ENCODE measurements at regions not wholly inside any gene's neighbourhood (a gene's known extent, or its start where the extent isn't known, plus 50 kb on each side); places are given as distances from the start of the nearest gene placed in this dataset.
"Not testable (repeated sequence)": the region's sequence is repeated elsewhere in the genome, so short reads cannot be mapped to it uniquely, and the experiment has no call there.

DNA sequence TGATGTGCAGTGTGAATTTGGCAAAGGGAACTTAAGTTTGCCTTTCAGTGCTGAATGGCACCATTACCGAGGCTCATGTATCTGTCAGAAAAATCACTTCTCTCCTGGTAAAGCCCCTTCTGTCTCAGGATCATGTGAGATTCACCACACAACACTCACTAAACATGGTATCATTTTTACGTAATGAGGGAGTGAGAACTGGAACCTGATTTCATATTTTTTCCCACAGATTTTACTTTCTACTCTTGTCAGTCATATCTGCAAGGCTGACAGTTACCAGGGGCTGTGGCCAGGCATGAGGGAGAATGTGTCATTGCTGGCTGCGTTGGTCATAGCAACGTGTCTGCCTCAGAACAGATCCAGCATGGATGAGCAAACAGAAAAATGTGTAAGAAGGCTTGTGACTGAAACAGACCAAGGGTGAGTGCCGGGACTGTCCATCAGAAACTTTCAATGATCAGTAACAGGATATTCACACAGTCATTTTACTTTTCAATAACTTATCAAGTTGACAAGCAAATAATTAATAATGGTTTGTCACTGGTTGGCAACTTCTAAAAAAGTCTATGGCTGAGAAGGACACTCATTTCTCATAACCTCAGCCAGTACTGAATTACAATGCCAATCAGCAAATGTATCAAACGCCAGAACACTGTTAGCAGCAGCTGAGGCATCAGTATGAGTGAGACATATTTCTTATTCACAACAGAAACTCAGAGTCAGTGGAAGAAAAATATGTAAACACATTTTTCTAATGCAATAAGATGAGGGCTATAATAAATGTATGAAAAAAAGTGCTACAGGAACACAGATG, 100.5 kb downstream of the CDC42EP3 start:
- DNase-seq (ENCODE audit: low read depth): no peak

DNA sequence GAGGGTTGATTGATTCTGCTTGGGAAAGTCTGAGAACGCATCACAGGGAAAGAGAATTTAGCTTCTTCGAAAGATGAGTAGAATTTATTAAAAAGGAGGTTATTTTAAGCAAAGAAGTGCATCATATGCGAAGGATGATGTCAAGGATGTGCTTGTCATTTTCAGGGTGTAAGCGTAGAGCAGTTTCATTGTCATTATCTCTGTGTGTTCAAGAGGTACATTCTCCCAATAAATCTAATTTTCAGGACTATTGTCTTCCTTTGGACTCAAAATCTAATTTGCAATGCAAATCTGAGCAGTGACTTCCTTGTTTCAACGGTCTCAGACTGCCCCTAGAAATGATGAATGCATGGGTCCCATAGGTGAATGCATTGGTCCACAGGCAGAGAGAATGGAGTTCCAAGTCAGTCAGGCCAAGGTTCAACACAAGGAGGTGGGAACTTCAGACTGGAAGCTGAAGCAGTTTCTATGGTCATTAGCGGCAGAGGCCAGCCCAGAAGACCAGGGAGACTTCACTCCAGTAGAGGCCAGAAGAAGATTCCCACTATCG, 99.8 kb downstream of the CDC42EP3 start:
- no peak for DNase-seq (ENCODE audit: low read depth)

DNA sequence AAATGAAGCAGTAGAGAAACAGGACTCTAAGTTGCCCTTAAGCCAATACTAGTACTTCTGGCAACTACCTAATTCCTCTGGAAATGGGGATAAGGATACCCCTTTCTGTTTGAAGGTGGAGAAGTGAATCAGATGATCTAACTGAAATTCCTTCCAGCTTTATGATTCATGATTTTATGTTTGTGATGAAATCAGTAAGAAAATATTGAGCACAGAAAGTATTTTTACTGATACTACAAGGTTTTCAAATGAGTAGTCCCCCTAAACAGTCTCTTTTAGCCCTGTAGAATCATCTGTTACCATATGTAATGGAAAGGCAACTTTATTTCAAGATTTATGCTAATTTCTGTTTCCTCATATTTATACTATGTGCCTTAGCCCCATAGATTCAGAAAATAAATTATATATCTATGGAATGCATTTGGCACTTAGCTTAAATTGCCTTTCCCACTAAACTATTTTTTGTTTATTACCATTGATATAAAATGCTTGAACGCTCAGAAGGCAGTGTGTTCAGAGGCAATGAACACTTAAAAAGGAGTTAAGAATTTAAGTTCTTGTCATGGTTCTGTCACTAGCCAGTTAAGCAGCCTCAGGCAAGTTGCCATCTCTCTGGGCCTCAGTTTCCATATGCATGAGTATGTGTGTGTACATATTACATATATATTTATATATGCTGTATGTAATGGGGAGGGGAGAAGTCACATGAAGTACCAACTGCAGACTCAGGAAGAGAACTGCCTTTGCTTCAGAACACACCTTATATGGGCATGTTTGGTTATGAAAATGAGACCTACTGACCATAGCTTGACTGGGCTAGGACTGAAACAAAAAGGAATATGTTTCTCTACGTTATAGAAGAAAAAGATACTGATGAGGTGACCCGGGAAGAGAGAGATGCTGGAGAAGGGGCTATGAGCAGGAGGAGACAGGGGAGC, 97.7 kb downstream of the CDC42EP3 start:
- no peak for DNase-seq (ENCODE audit: low read depth)

DNA sequence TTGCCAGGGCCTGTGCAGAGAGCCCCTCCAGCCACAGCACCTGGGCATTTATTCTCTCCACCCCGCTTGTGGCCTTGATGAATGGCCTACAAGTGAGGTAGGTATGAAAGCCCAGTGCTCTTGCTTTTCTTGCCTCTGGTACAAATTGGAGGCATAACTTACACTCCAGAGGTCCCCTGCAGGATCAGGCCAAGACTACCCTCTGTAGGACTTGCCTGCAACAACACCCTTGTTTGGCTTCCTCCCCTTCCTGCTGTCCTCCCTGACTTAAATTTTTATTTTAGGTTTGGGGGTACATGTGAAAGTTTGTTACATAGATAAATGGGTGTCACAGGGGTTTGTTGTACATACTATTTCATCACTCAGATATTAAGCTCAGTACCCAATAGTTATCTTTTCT, 95.7 kb downstream of the CDC42EP3 start:
- no peak for DNase-seq (ENCODE audit: low read depth)

DNA sequence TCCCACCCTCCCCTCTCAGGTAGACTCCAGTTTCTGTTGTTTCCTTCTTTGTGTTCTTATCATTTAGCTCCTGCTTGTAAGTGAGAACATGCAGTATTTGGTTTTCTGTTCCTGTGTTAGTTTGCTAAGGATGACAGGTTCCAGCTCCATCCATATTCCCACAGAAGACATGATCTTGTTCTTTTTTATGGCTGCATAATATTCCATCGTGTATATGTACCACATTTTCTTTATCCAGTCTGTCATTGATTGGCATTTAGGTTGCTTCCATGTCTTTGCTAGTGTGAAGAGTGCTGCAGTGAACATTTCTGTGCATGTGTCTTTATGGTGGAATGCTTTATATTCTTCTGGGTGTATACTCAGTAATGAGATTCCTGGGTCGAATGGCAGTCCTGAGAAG, 95.2 kb downstream of the CDC42EP3 start:
- not testable (repeated sequence) for DNase-seq (ENCODE audit: low read depth)

DNA sequence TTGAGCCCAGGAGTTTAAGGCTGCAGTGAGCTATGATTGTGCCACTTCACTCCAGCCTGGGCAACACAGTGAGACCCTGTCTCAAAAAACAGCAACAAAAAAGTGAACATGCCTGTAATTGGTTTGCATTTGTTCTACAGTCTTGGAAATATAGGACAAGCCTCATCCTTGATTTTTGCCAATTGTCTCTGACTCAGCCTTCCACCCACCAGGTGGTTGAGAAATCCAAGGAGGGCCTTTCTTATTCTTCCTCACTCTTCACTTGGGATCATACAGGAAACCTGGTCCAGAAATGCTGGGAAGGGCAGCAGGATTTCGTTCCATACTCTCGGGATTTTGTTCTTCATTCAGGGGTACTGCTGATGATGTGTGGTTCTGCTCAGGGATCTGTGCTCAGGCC, 94.6 kb downstream of the CDC42EP3 start:
- DNase-seq (ENCODE audit: low read depth): no peak

DNA sequence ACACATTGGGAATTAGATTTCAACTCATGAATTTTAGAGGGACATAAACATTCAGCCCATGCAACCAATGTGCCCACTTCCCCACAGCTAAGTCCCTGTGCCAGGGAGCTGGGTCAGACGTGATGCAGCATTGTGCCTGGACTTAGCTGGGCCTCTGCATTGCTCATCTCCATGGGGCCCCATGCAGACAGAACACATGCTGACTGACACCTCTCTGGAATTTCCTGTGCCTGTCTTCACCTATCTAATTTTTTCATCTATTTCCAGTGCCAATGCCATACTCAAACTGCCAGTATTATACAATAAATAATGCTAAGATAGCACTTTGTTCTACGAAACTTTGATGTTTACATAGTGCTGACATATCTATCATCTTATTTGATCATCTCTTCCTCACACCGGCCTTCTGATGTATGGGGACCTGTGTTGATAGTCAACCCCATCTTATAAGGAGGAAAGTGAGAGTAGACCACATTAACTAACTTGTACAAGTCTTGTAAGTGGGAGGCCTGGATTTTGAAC, 92.2 kb downstream of the CDC42EP3 start:
- DNase-seq (ENCODE audit: low read depth): no peak

DNA sequence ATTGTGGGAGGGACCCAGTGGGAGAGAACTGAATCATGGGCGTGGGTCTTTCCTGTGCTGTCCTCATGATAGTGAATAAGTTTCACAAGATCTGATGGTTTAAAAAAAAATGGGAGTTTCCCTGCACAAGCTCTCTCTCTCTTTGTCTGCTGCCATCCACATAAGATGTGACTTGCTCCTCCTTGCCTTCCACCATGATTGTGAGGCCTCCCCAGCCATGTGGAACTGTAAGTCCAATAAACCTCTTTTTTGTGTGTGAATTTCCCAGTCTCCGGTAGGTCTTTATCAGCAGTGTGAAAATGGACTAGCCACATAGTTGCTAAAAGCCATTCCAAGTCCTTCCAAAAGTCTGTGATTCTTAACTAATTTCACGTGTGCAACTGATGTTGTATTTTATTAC, 91.5 kb downstream of the CDC42EP3 start:
- DNase-seq (ENCODE audit: low read depth): not testable (repeated sequence)

DNA sequence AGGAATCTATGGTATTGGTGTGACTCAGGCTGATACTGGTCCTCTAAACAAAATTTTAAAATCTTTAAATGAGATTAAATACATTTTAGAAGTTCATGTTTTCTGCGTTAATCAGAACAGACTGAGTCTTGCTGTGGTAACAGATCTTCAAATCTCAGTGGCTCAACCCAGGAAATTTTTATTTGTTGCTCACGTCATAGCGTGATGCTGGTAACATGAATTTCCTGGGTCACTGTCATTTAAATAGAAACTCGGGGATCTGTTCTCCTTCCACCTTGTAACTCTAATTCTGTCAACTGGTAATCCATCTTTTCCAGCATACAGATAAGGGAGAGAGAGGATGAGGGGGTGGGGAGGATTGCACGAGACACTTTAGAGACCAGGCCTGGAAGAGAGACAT, 90.0 kb downstream of the CDC42EP3 start:
- no peak for DNase-seq (ENCODE audit: low read depth)

DNA sequence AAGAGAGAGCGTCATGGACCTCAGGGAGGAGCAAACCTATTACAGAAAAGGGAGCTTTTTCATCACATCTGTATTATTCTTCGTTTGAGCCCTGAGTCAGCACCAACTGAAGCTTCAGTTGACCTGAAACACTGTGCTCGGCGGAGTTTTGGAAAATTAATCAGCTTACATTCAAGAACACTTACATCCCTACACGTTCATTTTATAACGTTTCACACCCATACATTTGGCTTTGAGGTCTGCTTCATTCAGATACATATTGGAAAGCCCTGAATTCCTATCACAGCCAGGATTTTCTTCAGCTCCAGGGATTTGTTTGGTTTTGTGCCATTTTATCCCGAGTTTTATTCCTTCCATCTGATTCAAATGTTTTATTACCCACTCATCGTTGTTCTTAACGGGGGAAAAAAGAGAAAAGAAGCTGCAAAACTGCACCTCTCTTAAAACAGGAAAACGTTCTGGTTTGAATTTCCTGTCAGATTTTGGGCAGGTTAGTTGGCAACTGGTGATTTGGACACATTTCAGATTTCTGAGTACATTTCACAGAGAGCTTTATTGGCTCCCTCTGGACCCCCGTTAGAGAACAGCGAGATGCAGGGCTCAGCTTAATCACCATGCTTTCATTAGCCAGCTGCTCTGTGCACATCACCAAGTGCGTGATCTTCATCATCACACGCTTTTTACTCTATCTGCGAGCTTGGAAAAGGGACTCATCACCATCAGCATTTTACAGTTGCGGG, 88.8 kb downstream of the CDC42EP3 start:
- DNase-seq (ENCODE audit: low read depth): no peak

DNA sequence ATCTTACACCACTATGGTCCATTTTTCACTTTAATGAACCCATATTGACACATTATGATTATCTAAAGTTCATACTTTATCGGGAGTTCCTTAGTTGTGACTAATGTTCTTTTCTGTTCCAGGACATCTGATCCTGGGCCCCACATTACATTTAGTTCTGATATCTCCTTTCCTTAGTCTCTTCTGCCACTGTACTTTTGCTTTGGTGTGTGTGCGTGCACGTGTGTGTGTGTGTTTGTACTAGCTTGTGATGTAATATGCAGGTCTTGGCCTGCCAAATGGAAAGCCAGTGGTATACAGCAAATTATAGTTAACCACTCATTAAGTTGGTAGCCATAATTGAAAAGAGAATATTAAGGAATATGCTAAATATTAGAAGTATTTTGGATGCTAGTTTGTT, 88.0 kb downstream of the CDC42EP3 start:
- no peak for DNase-seq (ENCODE audit: low read depth)

DNA sequence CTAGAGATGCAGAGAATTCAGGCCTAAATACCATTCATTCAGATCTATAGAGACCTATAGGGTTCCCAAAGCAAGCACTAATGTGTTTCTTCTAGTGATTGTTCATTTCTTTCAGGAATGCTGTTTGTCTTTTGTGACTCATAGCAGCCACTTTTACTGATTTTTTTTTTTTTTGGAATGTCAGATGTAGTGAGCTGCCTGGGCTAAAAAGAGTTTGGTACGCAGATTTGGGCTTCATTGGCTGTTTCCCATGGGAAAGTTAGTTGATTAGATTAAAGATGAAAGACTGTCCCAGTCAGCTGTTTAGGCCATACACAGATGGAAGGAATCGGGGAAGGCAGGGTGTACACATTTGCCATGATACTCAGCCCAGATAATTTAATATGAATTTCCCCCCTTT, 87.6 kb downstream of the CDC42EP3 start:
- DNase-seq (ENCODE audit: low read depth): no peak

DNA sequence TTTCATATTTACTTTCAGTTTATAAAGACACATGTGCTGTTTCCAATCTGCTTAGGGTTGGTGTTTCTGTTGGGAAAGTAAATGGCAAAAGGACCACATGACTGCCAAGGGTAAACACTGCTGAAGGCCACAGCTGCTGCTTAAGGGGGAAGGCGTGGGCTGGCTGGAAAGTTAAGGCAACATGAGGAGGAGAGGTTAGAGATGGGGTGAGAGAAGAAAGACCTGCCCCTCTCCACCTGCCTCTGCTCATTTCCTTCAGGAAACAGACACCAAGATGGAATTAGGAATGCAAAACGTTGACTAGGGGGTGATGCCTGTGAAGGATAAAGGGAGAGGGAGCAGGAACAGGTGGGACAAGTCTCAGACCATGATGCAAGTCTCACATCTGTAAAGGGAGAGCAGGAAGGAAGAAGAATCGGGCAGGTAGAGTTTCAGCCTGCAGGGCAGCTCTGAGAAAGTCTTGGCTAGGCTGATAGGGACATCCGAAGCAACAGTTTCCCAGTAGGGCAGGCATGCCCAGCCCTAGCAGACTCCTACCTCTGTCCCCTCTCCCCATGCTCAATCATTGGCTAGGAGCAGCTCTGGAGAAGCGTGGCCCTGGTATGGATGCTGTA, 86.0 kb downstream of the CDC42EP3 start:
- DNase-seq (ENCODE audit: low read depth): no peak

DNA sequence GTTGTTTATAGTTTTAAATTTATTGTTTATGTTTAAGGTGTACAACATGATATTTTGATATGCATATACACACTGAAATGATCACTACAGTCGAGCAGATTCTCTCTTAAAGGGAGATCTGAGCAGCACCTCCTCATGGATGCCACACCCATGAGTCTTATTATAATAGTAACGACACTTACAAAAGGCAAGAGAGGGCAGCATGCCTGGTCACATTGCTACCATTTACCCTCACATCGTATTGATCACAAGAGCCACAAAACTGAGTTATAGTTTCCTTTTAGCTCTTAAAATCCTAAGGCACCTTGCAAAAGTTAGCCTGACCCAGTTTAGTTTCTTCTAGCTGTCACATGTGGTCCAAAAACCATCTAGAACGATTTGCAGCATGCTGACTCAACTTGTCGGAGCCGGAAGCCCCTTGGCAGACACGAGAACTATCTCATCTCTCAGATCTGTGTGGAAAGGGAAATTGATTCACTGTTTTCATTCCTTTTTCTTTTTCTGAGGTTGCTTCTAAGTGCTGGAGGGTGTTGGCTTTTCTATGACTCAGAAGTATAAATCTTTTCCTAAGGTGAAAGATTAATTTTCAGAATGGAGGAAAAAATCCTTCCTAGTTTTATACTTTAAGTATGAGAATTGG, 85.3 kb downstream of the CDC42EP3 start:
- peak; percentile 45 for DNase-seq (ENCODE audit: low read depth)

DNA sequence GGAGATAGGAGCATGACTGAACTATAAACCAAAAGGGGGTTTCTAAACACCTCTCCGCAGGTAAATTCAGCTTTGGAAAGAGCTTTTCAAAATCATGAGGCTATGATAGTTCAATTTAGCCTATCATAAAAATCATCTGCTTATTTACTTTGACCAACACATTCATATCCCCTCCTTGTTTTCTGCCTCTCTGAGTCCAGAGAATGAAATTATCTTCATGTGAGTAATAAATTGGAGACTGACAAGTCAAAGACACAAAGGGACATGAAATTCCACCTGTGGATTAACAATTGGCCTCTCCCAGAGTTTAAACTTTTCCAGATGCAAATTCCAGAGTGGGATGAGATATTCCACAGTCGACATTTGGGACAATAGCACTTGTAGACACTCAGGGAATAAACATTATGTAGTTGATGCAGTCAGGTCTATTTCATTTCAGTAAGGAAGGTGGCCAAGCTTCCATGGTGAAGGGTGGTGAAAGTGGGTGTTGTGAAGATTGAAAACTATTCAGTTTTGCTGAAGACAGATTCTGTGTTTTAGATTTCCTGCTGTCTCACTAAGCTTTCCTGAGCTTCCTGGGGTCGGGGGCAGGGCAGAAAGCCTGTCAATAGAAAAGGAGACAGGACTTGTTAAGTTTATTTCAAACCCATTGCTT, 84.7 kb downstream of the CDC42EP3 start:
- DNase-seq (ENCODE audit: low read depth): no peak

DNA sequence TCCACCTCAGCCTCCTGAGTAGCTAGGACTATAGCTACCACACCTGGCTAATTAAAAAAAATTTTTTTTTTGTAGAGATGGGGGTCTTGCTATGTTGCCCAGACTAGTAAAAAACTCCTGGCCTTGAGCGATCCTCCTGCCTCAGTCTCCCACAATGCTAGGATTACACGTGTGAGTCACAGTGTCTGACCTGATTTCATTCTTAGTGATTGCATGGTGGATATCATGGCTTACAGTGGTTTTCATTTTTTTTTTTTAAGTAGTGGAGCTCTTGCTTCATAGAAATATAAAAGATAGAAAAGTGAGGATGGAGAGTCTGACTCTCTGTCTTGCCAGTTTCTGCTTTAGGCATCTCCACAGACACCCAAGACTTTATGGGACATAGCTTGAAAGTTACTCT, 83.6 kb downstream of the CDC42EP3 start:
- DNase-seq (ENCODE audit: low read depth): no peak

DNA sequence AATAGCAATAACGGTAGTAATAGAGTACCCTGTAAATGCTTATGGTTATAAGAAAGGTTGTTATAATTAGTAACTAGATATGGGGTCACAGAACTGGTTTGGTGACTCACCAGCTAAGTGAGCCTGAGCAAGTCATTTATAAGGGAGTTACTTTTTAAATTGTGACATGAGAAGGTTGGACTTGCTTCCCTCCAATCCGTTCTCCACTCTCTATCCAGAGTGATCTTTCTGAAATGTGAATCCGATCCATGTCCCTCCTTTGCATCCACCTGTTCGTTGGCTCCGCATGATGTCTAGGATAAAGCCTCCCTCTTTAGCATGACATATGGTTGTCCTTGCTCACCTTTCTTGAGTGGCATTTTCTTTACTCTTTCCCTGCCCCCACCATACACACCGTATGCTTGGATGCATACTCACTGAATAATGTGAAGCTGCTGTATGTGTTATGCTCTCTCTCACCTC, 83.1 kb downstream of the CDC42EP3 start:
- no peak for DNase-seq (ENCODE audit: low read depth)

DNA sequence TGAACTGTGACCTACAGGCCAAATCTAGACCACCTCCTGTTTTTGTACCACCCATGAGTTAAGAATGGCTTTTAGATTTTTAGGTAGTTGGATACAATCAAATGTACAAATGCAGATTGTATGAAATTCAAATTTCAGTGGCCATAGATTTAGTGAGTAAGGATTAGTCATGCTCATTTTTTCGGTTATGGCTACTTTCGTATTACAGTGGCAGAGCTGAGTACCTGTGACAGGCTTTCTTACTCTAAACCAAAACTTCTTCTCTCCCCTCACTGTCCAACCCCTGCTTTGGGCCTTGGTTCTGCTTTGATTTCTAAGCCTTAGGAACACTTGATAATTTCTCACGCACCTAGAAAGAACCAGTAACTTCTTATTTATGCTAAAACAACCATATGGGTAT, 82.1 kb downstream of the CDC42EP3 start:
- no peak for DNase-seq (ENCODE audit: low read depth)

DNA sequence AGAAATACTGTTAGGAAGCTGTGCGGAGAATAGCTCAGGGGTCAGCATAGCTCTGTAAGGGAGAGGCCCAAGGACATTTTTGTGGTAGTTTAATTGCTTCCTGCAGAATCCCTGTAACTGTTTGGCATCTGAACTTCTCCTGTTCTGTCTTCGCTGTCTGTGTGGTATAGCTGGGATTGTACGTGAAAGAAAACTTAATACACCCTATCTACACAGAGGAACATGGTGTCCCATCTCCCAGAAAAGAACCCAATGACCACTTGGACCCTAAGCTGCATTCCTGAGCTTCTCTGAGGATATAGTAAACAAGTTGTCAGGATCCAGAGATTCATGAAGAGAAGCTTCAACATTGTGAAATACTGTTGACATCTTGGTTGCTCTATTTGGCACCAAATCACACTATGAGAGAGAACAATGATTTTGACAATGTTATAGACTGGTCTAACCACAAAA, 81.3 kb downstream of the CDC42EP3 start:
- DNase-seq (ENCODE audit: low read depth): no peak

Data from stimulated activated CD8-positive, alpha-beta memory T cell treated with anti-CD3 and anti-CD28 coated beads, Interleukin-15, amount 100 ng/mL, for 1 hour (primary cell).